HG03025 (cell line): ENCODE measurements at regions not wholly inside any gene's neighbourhood (a gene's known extent, or its start where the extent isn't known, plus 50 kb on each side); places are given as distances from the start of the nearest gene placed in this dataset.
"Not testable (repeated sequence)": the region's sequence is repeated elsewhere in the genome, so short reads cannot be mapped to it uniquely, and the experiment has no call there.

ENCODE experiments used
- ATAC-seq: cut with Tn5 transposase; IDR thresholded peaks from one replicate; pipeline ENCODE4 v1.9.1; 2021; ENCODE audit warnings: mild to moderate bottlenecking, moderate library complexity; ENCODE audit not compliant: unreplicated experiment, low FRiP score

- ATAC-seq, result no peak
These were observed 107.2 kb upstream of the LYZL2 start for GRCh38 chr10:30736685-30737232.

DNA sequence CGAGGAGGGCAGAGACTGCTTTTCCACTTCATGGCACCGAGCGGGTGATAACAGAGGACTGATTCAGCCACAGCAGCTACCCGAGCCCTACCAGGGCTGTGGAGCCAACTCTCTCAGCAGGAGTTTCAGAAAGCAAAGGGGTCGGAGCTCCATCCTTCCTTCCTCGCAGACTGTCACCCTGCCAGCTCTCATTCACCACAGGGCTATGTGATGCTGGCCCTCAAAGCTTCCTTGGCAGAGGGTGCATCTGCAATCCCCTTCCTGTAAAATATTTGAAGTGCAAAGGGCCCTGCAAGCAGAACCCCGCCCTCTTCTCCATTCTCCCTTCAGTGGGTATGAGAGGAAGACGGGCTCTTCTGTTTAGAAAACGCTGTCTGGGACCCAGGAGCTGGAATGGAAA lies 105.3 kb upstream of the LYZL2 start:
- no peak for ATAC-seq

DNA sequence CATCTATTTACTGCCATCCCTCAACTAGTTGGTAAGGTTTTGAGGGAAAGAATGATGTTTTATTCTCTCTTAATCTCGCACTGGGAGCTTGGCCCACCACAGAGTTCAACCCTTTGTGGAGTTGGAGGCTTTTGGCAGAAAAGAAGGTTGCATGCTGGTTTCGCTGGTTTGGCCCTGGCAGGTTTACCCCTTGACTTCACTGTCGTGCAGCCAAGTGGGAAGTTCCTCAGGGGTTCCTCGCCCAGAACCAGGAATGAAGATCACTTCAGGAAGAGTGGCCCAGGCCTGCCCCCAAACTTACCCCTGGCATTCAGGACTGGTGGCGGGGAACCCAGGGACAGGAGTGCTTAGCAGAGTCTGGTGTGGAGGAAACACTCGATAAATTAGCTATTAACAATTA lies 103.1 kb upstream of the LYZL2 start:
- no peak for ATAC-seq

DNA sequence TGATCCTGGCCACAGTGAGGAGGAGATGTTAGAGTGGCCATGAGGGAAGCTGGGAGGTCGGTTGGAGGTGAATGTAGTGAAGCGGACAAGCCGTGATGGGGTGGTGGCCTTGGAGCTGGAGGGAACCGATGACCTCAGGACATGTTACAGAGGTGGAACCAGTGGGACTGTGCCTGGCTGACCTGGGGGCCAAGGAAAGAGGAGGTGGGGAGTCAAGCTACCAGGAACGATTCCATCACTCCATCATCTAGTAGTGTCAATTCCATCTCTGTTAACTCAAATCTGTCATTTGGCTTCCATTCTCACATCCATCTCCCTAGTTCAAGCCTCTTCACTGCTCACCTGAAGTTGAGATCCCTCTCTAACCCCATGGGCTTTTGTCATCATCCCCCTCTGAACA lies 102.4 kb upstream of the LYZL2 start:
- no peak for ATAC-seq

DNA sequence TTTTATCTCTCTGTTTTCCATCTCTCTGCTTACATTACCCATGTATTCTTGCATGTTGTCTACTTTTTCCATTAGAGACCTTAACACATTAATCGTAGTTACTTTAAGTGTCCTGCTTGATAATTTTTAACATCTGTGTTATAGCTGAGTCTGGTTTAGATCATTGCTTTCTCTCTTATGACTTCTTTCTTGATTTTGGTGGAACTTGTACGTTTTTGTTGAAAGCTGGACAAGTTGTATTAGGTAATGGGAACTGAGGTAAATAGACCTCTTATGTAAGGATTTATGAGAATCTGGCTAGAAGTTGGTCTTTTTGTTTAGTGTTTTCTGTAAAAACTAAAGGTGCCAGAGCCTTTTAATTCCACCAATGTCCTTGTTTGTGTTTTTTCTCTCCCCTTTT lies 100.8 kb upstream of the LYZL2 start:
- ATAC-seq, result no peak

- no peak for ATAC-seq
These were observed 99.2 kb upstream of the LYZL2 start for GRCh38 chr10:30728766-30729165.

DNA sequence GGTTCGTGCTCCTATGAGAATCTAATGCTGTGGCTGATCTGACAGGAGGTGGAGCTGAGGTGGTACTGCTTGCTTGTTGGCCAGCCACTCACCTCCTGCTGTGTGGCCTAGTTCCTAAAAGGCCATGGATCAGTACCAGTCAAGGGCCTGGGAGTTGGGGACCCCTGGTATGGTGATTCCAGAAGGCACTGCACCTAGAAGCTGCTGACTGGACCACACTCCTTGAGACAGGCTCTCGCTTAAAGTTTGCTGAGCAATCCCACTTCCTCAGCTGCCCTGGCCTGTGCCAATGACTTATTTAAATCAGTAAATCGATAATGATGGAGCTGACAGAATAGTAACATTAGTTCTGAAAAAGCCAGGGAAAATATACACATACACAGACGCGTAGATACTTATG lies 98.6 kb upstream of the LYZL2 start:
- no peak for ATAC-seq

DNA sequence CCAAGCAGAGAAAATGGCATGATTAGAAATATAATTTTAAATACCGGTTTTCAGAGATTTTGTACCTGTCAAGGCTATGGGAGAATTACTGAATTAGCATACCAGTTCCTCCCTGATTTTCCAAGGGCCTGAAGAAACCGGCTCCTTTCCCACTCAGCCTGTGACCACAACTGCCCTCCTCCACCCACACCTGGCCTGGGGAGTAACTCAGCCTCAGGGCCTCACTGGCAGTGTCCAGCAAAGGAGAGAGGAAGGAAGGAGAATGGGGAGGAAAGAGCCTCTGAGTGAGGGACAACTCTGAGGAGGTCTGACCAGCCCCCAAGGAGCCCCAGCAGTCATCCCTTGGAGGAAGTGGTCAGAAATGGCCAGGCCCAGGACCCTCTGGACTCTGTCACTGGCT lies 98.0 kb upstream of the LYZL2 start:
- no peak for ATAC-seq

- peak; percentile 75 for ATAC-seq
These were observed 97.3 kb upstream of the LYZL2 start for GRCh38 chr10:30726783-30727414.

DNA sequence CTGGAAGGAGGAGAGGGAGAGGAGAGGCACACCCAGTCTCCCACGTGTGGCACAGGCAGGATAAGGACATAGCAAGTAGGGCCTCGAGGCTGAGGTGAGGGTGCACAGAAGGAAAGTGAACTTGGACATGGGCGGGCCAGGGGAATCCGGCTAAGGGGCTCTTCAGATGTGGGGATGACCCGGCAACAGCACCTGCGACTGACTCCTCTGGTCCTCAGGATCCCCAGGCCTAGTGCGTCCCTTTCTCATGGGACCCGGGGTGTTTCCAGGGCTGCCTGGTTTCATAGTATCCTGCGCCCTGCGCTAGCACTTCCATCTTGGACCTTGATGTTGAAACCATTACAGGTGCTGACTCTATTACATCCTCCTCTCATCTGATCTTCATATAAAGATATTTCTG lies 96.1 kb upstream of the LYZL2 start:
- ATAC-seq, result no peak

- ATAC-seq, result no peak
These were observed 94.7 kb upstream of the LYZL2 start for GRCh38 chr10:30724296-30724695.

- ATAC-seq, result no peak
These were observed 93.5 kb upstream of the LYZL2 start for GRCh38 chr10:30722956-30723620.

DNA sequence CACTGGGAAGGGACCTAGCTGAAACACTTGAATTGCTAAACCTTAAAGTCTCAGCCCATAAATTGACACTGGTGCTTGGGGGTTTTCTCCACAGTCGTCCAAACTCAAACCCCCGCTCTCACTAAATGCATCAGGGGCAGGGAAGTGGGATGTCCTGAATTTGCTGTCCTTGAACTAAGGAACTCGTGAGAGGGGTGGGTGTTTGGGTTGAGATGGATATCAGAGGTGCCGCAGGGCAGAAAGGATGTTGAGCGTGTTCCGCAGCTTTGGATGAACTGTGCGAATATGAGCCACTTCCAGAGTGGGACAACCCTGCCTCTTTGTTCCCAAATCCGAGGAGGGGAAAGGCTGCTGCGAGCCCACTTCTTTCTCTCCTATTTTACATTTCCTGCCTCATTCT lies 90.3 kb upstream of the LYZL2 start:
- no peak for ATAC-seq

DNA sequence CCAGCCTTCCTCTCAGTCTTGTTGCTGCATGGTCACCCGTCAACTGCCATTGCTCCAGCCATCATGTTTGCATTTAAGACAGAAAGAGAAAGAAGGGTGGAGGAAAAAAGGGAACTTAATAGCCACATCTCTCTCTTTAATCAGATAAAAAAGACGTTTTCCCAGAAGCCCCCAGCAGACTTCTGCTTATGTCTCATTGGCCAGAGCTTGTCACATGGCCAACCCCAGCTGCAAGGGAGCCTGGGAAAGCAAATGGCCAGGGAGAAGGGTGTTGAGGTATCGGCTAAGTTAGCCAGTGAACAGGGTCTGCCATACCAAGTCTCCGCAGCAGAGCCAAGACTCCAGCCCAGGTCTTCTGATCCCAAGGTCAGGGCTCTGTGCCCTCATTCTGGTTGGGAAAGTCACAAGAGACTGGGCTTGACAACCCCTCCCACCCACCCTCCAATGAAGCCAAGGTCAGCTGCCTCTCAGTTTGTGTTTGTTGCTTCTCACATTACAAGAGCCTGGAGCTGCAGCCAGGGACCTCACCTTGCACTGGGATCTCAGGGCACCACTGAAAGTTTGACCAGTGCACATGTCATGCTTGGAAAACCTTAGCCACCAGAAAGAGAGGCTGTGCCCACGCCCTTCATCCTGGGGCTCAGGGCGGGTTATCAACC lies 80.3 kb upstream of the LYZL2 start:
- no peak for ATAC-seq

- no peak for ATAC-seq
These were observed 79.7 kb upstream of the LYZL2 start for GRCh38 chr10:30709229-30709628.

- no peak for ATAC-seq
These were observed 78.7 kb upstream of the LYZL2 start for GRCh38 chr10:30708234-30708633.

GRCh38 chr10:30706189-30706588 lies 76.6 kb upstream of the LYZL2 start:
- ATAC-seq, result not testable (repeated sequence)

DNA sequence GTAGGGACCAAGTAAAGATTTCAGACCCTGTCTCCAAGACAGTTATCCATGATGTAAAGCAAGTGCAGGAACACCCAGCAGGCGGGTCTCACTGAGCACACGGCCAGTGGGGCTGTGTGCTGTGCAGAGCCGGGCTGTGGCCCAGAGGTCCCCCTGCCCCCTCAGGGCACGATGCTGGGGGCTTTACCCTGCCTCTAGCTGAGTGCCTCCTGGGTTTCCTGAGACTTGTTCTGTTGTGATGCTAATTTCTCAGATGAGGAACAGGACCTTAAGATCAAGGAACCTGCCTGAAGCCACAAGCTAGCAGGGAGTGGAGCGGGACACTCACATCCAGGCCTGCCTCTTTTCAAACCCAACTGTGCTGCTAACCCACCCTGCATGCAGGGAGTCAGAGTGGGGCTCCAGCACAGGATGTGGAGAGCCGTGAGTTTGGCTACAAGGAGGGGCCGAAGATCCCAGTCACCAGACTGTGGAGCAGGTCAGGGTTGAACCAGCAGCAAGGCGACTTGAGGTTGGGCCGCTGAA lies 76.1 kb upstream of the LYZL2 start:
- peak; percentile 22 for ATAC-seq

DNA sequence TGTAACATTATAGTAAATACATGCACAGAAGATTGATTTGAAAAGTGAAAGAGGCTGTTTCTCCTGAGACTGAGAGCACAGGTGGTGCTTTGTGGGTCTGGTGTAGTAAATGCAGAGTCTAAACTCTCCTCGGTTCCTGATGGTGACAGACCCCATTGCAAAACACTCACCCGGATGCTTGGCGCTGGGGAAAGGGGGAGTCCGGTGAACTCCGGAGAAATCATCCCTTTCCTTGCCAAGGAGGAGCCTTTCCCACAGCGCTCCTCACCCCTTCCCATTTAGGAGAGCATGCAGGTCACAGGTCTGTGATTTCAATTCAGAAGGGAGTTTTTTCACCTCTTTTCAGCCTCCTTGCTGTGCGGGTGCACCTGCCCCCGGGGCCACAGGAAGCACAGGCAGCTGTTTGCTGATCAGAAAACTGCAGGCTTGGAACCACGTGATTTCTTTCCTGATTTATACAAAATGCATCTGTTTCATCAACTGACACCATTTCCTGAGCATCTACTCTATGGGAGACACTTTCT lies 75.6 kb upstream of the LYZL2 start:
- ATAC-seq, result peak; percentile 56

GRCh38 chr10:30704601-30705100 lies 75.1 kb upstream of the LYZL2 start:
- ATAC-seq, result peak; percentile 1

DNA sequence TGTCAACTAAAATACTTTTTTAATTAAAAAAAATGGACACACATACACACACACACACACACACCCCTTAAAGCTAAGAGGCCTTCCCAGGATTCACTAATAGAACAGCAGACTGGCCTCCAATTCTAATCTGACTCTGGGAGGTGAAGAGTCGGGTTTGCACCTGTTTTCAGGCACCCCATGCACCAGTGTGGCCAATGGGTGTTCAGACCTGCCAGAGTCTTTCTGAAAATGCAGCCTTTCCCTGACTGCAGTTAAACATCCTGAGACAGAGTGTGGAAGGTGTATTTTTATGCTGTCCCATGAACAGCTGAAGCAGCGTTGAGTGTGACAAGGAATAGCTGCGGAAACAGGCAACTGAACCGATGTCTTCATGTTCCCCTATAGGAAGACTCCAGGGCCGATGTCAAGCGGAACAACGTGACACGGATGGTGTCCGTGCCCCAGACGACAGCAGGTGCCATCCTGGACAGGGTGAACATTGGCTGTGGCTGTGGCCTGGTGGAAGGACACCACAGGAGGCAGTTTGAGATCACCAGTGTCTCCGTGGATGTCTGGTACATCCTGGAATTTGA lies 74.6 kb upstream of the LYZL2 start:
- ATAC-seq, result no peak
